ENCODE measurements at regions not wholly inside any gene's neighbourhood (a gene's known extent, or its start where the extent isn't known, plus 50 kb on each side); places are given as distances from the start of the nearest gene placed in this dataset.

DNA sequence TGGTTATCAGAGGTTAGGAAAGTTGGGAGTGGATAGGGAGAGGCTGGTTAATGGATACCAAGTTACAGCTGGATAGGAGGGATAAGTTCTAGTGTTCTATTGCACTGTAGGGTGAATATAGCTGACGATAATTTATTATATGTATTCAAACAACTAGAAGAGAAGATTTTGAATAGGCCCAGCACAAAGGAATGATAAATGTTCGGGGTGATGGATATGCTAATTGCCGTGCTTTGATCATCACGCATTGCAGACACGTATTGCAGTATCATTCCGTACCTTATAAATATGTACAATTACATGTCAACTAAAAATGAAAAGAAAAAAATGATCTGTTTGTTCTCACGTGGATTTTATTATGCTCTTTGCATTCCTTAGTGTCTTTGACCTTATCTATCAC is 369.2 kb upstream of the PKDCC start:
- TF ChIP-seq, protein P1, sequence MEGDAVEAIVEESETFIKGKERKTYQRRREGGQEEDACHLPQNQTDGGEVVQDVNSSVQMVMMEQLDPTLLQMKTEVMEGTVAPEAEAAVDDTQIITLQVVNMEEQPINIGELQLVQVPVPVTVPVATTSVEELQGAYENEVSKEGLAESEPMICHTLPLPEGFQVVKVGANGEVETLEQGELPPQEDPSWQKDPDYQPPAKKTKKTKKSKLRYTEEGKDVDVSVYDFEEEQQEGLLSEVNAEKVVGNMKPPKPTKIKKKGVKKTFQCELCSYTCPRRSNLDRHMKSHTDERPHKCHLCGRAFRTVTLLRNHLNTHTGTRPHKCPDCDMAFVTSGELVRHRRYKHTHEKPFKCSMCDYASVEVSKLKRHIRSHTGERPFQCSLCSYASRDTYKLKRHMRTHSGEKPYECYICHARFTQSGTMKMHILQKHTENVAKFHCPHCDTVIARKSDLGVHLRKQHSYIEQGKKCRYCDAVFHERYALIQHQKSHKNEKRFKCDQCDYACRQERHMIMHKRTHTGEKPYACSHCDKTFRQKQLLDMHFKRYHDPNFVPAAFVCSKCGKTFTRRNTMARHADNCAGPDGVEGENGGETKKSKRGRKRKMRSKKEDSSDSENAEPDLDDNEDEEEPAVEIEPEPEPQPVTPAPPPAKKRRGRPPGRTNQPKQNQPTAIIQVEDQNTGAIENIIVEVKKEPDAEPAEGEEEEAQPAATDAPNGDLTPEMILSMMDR (IDR thresholded peaks at IDR 0.05; ENCODE audit: control insufficient read depth, insufficient read depth, low read depth, low read length, missing control alignments) = no peak
- no peak overlapping the region for H3K4me3 ChIP-seq (ENCODE audit: control insufficient read depth, low read depth, low read length)
- DNase-seq (ENCODE audit: low read depth) = no peak

DNA sequence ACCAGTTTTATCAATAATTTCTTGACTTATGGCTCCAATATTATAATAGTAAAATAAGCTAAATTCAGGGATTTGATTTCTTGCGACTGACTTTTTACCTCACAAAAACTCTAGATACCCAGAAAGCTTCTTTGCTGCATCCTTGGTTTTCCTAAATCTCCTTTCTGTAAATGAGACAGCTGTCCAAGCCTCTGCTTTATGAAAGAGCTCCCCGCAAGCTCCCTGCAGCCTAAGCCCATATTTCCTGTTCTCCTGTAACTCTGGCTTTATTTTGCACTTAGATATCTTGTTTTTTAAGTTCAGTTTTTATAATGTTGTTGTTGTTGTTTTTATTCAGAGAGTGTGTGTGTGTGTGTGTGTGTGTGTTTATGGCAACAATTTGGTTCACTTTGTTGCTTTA is 361.7 kb upstream of the PKDCC start:
- TF ChIP-seq, protein P1 (IDR thresholded peaks at IDR 0.05; ENCODE audit: control insufficient read depth, insufficient read depth, low read depth, low read length, missing control alignments) = no peak
- no peak for DNase-seq (ENCODE audit: low read depth)
- no peak overlapping the region for H3K4me3 ChIP-seq (ENCODE audit: control insufficient read depth, low read depth, low read length)

DNA sequence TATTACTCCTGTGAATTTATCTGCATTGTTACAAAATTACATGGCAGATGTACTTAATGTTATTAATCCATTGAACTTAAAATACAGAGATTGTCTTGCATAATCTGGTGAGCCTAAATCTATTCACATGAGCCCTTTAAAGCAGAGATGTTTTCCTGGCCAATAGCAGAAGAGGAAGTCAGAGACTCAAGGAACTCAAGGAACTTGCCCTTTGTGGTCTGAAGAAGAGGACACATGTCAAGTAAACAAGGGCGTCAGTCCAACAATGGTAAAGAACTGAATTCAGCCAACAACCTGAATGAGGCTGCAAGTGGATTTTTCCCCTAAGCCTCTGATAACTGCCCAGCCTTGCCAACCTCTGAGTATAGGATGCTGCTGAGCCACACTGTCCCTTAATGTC is 356.3 kb upstream of the PKDCC start:
- DNase-seq (ENCODE audit: low read depth) = no peak
- TF ChIP-seq, protein P1 (IDR thresholded peaks at IDR 0.05; ENCODE audit: control insufficient read depth, insufficient read depth, low read depth, low read length, missing control alignments) = no peak
- H3K4me3 ChIP-seq (ENCODE audit: control insufficient read depth, low read depth, low read length) = no peak overlapping the region

DNA sequence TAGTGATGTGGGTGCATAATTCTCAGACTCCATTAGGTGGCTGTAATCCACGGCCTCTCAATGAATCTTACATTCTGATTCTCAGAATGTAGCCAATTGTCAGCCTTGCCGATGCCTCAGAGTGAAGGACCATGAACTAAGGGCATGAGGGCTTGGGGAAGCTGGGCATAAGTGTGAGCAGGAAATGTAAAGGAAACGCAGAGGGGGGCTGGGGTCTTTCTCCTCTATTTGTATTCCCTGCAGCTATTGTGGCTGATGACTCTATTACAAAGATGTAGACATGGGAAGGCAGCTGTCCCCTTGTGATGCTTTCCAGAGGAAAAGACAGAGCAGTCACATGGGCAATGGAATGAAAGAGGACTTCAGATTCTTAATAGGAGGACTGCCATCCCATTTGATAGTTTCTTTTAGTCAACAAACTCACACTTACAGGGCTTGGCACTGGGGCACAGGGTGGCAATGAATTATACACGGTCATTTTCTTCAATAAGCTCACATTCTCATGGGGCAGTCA is 353.2 kb upstream of the PKDCC start:
- DNase-seq (ENCODE audit: low read depth) = no peak
- H3K4me3 ChIP-seq (ENCODE audit: control insufficient read depth, low read depth, low read length) = no peak overlapping the region
- TF ChIP-seq, protein P1 (IDR thresholded peaks at IDR 0.05; ENCODE audit: control insufficient read depth, insufficient read depth, low read depth, low read length, missing control alignments) = no peak

DNA sequence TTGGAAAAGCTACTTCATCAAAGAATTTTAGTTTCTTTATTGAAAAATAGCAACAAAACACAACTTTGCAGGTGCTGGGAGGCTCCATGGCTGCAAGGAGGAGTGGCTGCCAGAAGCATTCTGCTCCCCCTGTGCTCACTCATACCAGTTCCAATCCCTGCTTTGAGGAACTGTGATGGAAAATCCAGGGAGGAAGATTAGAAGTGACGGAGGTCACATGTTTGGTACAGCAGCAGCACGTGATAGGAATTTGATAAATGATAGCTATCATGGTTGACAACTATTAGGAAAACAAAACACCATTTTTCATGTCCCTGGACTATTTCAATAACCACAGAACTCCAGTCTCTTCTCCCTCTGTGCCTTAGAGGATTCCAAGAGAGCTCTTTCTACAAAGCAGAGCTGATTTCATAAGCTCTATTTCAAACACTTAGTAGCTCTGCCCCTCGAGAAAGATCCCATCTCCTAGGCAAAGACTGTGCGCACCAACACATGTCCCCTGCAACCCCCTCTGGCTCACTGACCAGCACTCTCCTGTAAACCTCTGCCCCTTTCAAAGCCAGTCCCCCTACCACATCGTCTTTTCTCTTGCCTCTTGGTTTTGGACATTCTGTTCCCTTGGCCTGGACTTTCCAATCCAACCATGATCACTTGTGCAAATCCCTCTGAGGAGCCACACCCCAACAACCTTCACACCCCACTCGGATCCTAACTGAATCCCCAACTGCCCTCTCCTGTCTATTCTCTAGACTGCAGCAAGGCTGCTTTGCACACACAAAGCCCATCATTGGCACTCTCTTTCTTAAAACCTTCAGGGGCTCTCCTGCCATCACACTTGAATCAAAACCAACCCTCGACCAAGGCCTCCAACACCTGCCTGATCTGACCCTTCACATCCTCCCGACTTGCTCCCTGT is 352.4 kb upstream of the PKDCC start:
- TF ChIP-seq, protein P1 (IDR thresholded peaks at IDR 0.05; ENCODE audit: control insufficient read depth, insufficient read depth, low read depth, low read length, missing control alignments) = no peak
- no peak for DNase-seq (ENCODE audit: low read depth)
- no peak overlapping the region for H3K4me3 ChIP-seq (ENCODE audit: control insufficient read depth, low read depth, low read length)

DNA sequence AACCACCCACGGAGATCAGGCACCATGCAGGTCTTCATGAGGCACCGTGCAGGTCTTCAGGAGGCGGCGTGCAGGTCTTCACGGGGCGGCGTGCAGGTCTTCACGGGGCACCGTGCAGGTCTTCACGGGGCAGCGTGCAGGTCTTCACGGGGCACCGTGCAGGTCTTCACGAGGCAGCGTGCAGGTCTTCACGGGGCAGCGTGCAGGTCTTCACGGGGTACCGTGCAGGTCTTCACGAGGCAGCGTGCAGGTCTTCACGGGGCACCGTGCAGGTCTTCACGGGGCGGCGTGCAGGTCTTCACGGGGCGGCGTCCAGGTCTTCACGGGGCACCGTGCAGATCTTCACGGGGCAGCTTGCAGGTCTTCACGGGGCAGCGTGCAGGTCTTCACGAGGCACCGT is 350.4 kb upstream of the PKDCC start:
- DNase-seq (ENCODE audit: low read depth) = no peak
- H3K4me3 ChIP-seq (ENCODE audit: control insufficient read depth, low read depth, low read length) = no peak overlapping the region
- TF ChIP-seq, protein P1 (IDR thresholded peaks at IDR 0.05; ENCODE audit: control insufficient read depth, insufficient read depth, low read depth, low read length, missing control alignments) = no peak
